PFSK-1 (cell line): ENCODE measurements at regions not wholly inside any gene's neighbourhood (a gene's known extent, or its start where the extent isn't known, plus 50 kb on each side); places are given as distances from the start of the nearest gene placed in this dataset.

Source experiments
- REST ChIP-seq, 2 experiments: IDR thresholded peaks; 2 replicates each; pipeline versions ENCODE4 v1.6.1 to v1.8.0; 2011 to 2012; ENCODE audit warnings: low read depth in 2 of 2, low read length in 2 of 2, control low read depth in 1 of 2, inconsistent platforms in 1 of 2, mild to moderate bottlenecking in 1 of 2, moderate library complexity in 1 of 2; ENCODE audit not compliant: insufficient read depth in 1 of 2
- SIN3A ChIP-seq: IDR thresholded peaks from 2 replicates; pipeline ENCODE4 v1.6.1; 2012; ENCODE audit warnings: mild to moderate bottlenecking, low read length, moderate library complexity, borderline replicate concordance; ENCODE audit not compliant: insufficient read depth

GRCh38 chr17:34837876-34838478, 123.3 kb downstream of the CCT6B start:
- TF ChIP-seq SIN3A (no peak), REST (IDR thresholded peaks at IDR 0.05; ENCODE audit: insufficient read depth in 1 of 2, low read depth in 2 of 2, low read length in 2 of 2) (no peak)
